ENCODE measurements at regions not wholly inside any gene's neighbourhood (a gene's known extent, or its start where the extent isn't known, plus 50 kb on each side); places are given as distances from the start of the nearest gene placed in this dataset.

DNA sequence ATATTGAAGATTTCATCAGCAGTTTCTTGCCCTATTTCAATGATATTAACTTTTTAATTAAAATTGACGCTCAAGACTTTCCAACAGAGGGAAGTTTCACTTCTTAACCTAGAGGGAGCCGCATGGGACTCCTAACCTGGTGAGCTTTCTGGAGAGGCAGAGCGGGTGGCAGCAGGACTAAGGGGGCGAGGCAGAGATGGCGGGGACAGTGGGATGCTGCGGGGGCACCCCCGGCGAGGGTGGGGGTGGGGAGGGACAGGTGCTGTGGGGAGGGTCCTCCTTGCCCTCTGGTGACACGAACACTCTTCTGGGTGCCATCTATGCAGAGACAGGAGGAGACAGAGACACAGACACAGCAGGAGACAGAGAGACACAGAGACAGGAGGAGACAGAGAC is 104.4 kb downstream of the ADRA2C start:
- no peaks in the 10 kb centered on the region for H3K9me3 Mint-ChIP-seq

DNA sequence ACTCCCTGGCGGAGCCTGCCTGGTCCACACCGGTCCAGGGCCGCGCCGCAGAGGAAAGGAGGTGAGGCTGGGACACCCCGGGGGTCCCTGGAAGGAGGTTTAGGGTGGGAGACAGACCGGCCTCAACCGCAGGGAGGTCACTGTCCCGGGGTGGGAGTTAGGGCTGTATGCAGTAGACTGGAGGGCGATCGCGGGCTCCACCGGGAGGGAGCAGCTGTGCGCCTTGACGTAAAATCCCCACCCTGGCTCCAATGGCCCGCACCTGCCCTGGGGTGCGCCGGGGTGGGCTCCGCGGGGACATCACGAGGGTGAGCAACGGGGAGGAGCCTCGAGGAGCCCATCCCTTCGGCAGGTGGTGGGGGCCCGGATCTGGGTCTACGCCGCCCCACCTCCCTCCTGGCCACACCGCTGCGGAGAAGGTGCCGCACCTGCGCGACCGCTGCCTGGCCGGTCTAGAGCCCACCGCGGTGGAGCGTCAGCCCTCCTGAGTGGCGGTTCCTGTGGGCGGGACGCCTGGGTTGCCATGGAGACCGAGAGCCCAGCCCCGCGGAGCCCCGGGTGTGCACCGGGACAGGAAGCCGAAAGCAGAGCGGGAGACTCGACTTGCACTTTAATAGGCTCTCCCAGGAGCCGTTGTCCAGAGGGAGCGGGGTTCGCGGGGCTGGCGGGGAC is 105.1 kb downstream of the ADRA2C start:
- Mint-ChIP-seq H3K4me3 (peak overlapping the region; percentile 72), H3K4me1 (ENCODE audit: unreplicated experiment) (peaks cover 7% of the 10 kb centered on the region), H3K36me3 (no peaks in the 10 kb centered on the region), H3K9me3 (no peaks in the 10 kb centered on the region), H3K27ac (no peak overlapping the region), H3K27me3 (peaks cover 82% of the 10 kb centered on the region)
- TF ChIP-seq, protein P1, sequence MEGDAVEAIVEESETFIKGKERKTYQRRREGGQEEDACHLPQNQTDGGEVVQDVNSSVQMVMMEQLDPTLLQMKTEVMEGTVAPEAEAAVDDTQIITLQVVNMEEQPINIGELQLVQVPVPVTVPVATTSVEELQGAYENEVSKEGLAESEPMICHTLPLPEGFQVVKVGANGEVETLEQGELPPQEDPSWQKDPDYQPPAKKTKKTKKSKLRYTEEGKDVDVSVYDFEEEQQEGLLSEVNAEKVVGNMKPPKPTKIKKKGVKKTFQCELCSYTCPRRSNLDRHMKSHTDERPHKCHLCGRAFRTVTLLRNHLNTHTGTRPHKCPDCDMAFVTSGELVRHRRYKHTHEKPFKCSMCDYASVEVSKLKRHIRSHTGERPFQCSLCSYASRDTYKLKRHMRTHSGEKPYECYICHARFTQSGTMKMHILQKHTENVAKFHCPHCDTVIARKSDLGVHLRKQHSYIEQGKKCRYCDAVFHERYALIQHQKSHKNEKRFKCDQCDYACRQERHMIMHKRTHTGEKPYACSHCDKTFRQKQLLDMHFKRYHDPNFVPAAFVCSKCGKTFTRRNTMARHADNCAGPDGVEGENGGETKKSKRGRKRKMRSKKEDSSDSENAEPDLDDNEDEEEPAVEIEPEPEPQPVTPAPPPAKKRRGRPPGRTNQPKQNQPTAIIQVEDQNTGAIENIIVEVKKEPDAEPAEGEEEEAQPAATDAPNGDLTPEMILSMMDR (conservative IDR thresholded peaks at IDR 0.05) = no peak
- peak; percentile 73 for DNase-seq (ENCODE audit: extremely low spot score, unreplicated experiment)

More for the DNA sequence above, 104.4 kb downstream of the ADRA2C start:
- Mint-ChIP-seq H3K36me3 (no peaks in the 10 kb centered on the region), H3K27ac (no peak overlapping the region), H3K4me1 (ENCODE audit: unreplicated experiment) (peaks cover 7% of the 10 kb centered on the region), H3K27me3 (peaks cover 79% of the 10 kb centered on the region), H3K4me3 (peak overlapping the region; percentile 57)
- TF ChIP-seq, protein P1 (conservative IDR thresholded peaks at IDR 0.05) = no peak
- DNase-seq (ENCODE audit: extremely low spot score, unreplicated experiment) = no peak

DNA sequence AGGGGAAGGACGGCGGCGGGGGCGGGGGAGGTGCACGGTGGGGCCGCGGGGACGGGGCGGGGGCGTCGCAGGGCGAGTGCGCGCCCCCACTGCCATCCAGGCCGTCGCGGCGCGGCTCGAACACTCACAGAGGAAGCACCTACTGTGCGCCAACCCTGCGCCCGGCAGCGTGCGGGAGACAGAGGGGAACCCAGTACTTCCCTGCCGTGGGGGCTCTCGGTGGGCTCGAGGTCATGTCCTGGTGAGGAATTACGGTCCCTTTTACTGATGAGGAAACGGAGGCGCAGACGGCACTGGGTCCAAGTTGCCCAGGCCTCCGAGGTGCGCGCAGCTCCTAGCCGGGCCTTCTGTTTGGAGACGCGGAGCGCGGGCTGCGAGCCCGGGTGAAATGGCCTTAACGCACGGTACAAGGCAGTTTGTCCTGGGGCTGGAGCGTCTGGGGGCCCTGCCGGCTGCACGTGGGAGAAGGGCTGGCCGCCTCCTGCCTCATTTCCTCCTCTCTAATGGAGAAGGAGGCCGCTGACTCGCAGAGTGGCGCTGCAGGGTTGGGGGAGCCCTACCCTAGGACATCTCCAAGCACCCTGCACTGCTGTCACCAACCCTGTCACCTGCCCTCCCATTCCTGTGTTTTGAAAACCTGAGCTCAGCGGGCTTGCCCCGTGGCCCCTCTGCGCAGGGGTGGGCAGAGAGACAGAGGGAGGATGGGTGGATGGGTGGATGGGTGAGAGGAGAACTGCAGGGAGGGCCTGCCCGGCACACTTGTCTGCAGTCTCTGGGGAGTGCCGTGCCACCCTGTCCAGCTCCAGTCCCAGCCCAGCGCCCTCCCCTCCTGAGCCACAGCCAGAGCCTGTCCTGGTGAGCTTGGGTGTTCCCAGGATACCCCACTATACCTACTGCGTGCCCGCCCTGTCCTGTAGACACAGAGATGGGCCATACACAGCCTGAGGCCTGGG is 106.0 kb downstream of the ADRA2C start:
- Mint-ChIP-seq H3K4me1 (ENCODE audit: unreplicated experiment) (peaks cover 7% of the 10 kb centered on the region), H3K36me3 (no peaks in the 10 kb centered on the region), H3K27ac (no peak overlapping the region), H3K4me3 (no peak overlapping the region), H3K9me3 (no peaks in the 10 kb centered on the region), H3K27me3 (peaks cover 86% of the 10 kb centered on the region)
- no peak for DNase-seq (ENCODE audit: extremely low spot score, unreplicated experiment)
- TF ChIP-seq, protein P1 (conservative IDR thresholded peaks at IDR 0.05) = no peak

DNA sequence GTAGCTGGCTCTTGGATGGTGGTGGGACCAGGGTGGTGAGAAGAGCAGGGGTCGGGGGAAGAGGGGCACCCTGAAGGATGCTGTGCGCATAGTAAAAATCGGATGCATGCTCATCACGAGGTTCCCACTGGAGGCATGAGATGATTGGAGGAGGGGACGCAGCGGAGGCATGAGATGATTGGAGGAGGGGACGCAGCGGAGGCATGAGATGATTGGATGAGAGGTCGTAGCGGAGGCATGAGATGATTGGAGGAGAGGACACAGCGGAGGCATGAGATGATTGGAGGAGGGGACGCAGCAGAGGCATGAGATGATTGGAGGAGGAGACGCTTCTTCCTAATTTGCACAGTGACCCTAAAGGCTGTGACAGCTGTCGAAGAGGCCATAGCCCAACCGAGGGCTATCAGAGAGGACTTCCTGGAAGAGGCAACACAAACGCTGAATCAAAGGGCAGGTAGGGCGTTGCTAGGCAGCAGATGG is 106.7 kb downstream of the ADRA2C start:
- no peak for DNase-seq (ENCODE audit: extremely low spot score, unreplicated experiment)
- Mint-ChIP-seq H3K4me3 (no peak overlapping the region), H3K27me3 (peaks cover 88% of the 10 kb centered on the region), H3K9me3 (peaks cover 7% of the 10 kb centered on the region), H3K4me1 (ENCODE audit: unreplicated experiment) (peaks cover 7% of the 10 kb centered on the region), H3K27ac (no peak overlapping the region), H3K36me3 (no peaks in the 10 kb centered on the region)
- TF ChIP-seq, protein P1 (conservative IDR thresholded peaks at IDR 0.05) = no peak

DNA sequence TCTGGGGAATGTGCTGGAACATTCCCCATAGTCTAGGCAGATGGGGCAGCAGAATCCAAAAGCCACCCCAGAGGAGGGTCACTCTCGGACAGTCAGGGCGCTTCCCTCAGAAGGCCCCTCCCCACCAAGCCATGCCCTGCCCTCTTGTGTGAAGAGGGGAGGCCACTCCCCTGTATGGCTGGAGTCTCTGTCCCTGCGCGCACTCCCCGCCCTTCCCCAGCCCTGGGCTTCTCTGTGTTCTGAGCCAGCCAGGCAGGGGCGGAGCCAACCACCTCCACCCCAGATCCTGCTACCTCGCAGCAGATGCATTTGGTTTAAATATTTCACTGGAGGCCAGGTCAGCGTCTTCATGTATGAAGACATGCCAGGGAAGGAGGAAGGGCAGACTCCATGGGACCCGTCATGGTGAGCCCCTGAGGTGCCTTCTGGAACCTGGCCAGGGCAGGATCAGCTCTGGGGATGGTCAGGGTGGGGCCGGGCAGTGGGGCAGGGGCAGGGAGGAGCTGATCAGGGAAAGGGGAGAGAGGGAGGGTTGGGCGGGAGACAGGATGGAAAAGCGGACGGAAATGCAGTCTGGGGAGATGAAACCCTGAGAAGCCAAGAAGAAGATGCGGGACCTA is 107.3 kb downstream of the ADRA2C start:
- Mint-ChIP-seq H3K27me3 (peaks cover 88% of the 10 kb centered on the region), H3K4me1 (ENCODE audit: unreplicated experiment) (peaks cover 7% of the 10 kb centered on the region), H3K36me3 (no peaks in the 10 kb centered on the region), H3K4me3 (no peak overlapping the region), H3K27ac (no peak overlapping the region), H3K9me3 (peaks cover 11% of the 10 kb centered on the region)
- DNase-seq (ENCODE audit: extremely low spot score, unreplicated experiment) = no peak
- TF ChIP-seq, protein P1 (conservative IDR thresholded peaks at IDR 0.05) = no peak
